ENCODE measurements at regions not wholly inside any gene's neighbourhood (a gene's known extent, or its start where the extent isn't known, plus 50 kb on each side); places are given as distances from the start of the nearest gene placed in this dataset.
A peak's percentile ranks its signal among the peaks of the same experiment; 100 is the strongest.

DNA sequence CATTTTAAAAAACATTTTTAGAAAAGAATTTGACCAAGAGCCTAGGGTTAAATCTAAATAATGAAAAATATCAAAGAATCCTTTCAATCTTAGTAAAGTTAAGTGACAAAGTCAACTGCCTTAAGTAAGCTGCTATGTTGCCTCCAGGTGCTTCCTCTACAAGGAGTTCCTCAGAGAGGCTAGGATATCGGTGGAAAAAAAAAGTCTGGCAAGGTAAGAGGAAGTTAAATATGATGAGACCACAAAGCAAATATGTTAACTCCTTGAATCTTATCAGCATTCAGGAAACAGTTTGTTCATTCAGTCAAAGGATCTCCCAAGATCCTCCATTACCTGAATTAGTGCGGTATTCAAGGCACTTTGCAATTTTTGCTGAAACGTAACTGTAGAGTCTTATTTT, 563.5 kb downstream of the PTPRC start:
- intact Hi-C loops (cut with micrococcal nuclease): no loop called here

DNA sequence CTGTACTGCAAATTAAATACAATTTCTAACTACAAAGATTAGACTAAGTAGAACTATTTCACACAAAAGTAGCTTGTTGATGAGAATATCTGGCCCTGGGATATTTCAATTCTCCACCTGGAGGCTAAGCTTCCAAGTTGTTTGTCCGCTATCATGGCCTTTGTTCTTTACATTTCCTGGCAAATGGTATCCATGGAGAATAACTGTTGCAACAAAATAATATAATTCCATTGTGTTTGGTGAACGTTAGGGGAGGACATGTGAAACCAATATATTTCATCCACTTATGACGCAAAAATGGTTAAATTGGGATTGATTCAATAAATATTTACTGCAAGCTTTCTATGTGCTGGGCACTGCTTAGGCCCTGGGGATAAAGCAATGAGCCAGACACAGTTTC, 565.4 kb downstream of the PTPRC start:
- Mint-ChIP-seq H3K4me3 (no peak overlapping the region), H3K4me1 (peaks cover 0 to 2% (median 0%) of the 10 kb centered on the region in 4 donors), H3K27ac (no peak overlapping the region), H3K36me3 (no peaks in the 10 kb centered on the region), H3K9me3 (no peaks in the 10 kb centered on the region), H3K27me3 (peaks cover 0 to 1% of the 10 kb centered on the region in 2 donors)
- intact Hi-C loops (cut with micrococcal nuclease): no loop called here
- ChIA-PET CTCF (ENCODE audit: partially characterized antibody) (no interaction called here), POLR2A (ENCODE audit: partially characterized antibody) (no interaction called here)
- Histone ChIP-seq H3K9me3 (ENCODE audit: control insufficient read depth in 1 of 2, low read length in 2 of 2) (no peaks in the 10 kb centered on the region), H3K4me3 (ENCODE audit: low read length in 2 of 2) (no peak overlapping the region), H3K27ac (ENCODE audit: low read depth, low read length) (no peak overlapping the region), H3K27me3 (ENCODE audit: insufficient read depth, low read length) (no peaks in the 10 kb centered on the region), H3K36me3 (ENCODE audit: insufficient read depth, low read length) (no peaks in the 10 kb centered on the region), H3K4me1 (ENCODE audit: insufficient read depth, low read length) (no peaks in the 10 kb centered on the region)
- DNase-seq: no peak

More for the DNA sequence above, 563.5 kb downstream of the PTPRC start:
- Histone ChIP-seq H3K9me3 (ENCODE audit: control insufficient read depth in 1 of 2, low read length in 2 of 2) (no peaks in the 10 kb centered on the region), H3K27me3 (ENCODE audit: insufficient read depth, low read length) (no peaks in the 10 kb centered on the region), H3K36me3 (ENCODE audit: insufficient read depth, low read length) (no peaks in the 10 kb centered on the region), H3K4me3 (ENCODE audit: low read length in 2 of 2) (no peak overlapping the region), H3K4me1 (ENCODE audit: insufficient read depth, low read length) (no peaks in the 10 kb centered on the region), H3K27ac (ENCODE audit: low read depth, low read length) (no peak overlapping the region)
- Mint-ChIP-seq H3K27me3 (peaks cover 0 to 1% of the 10 kb centered on the region in 2 donors), H3K4me3 (no peak overlapping the region), H3K9me3 (no peaks in the 10 kb centered on the region), H3K4me1 (peaks cover 0 to 2% (median 0%) of the 10 kb centered on the region in 4 donors), H3K36me3 (no peaks in the 10 kb centered on the region), H3K27ac (no peak overlapping the region)
- POLR2A ChIA-PET (ENCODE audit: partially characterized antibody): no interaction called here
- DNase-seq: no peak
- CTCF ChIA-PET (ENCODE audit: partially characterized antibody): no interaction called here

DNA sequence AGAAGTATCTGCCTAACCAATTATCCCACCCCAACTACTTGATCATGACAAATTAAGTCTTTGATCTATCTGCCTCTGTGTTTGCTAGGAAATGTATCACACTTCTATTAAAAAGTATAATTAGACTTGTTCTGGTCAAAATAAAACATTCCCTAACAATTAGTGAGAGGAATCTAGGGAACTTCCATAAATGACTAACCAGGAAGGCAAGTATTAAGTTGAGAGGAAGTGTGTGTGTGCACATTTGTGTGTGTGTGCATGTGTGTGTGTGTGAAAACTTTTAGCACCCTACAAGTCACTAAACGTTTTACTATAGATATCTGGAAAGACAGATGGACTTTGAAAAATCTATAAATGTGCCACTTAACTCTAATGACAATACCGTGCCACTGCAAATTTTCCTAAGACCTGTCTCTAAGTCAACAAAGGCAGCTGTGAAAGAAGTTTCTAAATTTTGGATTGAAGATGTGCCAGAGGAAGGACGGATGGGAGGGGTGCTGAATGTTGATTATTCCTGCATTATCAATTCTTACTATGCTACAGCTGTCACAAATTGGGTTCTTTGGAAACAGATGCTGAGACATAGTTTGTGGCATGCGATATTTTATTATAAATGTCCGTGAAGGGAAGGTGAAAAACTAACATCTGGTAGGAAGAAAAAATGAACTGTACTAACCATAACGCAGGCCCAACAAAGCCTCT, 567.1 kb downstream of the PTPRC start:
- no peak for DNase-seq
- Mint-ChIP-seq H3K4me1 (peaks cover 0 to 2% (median 0%) of the 10 kb centered on the region in 4 donors), H3K9me3 (no peaks in the 10 kb centered on the region), H3K27ac (peak overlapping the region in 1 of 7 donors; percentile 6), H3K4me3 (no peak overlapping the region), H3K27me3 (peaks cover 0 to 3% of the 10 kb centered on the region in 2 donors), H3K36me3 (no peaks in the 10 kb centered on the region)
- no peak overlapping the region for H3K4me3 ChIP-seq (ENCODE audit: low read length in 2 of 2)
- ChIA-PET POLR2A (ENCODE audit: partially characterized antibody) (no interaction called here), CTCF (ENCODE audit: partially characterized antibody) (no interaction called here)
- H3K27me3 ChIP-seq (ENCODE audit: insufficient read depth, low read length): no peaks in the 10 kb centered on the region
- no peaks in the 10 kb centered on the region for H3K36me3 ChIP-seq (ENCODE audit: insufficient read depth, low read length)
- intact Hi-C loops (cut with micrococcal nuclease): no loop called here
- H3K9me3 ChIP-seq (ENCODE audit: control insufficient read depth in 1 of 2, low read length in 2 of 2): no peaks in the 10 kb centered on the region
- H3K27ac ChIP-seq (ENCODE audit: low read depth, low read length): no peak overlapping the region
- H3K4me1 ChIP-seq (ENCODE audit: insufficient read depth, low read length): no peaks in the 10 kb centered on the region

DNA sequence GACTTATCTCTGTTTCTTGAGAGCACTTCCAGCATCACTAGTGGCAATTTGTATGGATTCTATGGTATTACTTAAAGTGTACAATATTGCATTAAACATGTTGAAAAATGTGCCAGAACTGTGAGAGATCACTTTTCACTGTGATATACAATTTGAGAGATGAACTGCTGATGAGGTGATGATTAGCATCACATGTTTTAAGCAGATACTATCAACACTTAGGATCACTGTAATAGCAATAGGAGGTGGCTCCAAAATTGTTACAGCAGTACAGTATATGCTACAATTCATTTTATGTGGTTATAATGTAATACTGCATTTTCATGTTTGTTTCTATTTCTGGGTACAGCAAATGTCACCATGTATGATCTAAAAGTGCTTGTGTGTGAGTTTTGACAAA, 570.0 kb downstream of the PTPRC start:
- Mint-ChIP-seq H3K4me3 (no peak overlapping the region), H3K9me3 (no peaks in the 10 kb centered on the region), H3K36me3 (no peaks in the 10 kb centered on the region), H3K27me3 (peaks cover 0 to 3% of the 10 kb centered on the region in 2 donors), H3K4me1 (peaks cover 0 to 4% (median 0%) of the 10 kb centered on the region in 4 donors), H3K27ac (no peak overlapping the region)
- H3K9me3 ChIP-seq (ENCODE audit: control insufficient read depth in 1 of 2, low read length in 2 of 2): no peaks in the 10 kb centered on the region
- ChIA-PET POLR2A (ENCODE audit: partially characterized antibody) (no interaction called here), CTCF (ENCODE audit: partially characterized antibody) (no interaction called here)
- intact Hi-C loops (cut with micrococcal nuclease): no loop called here
- no peak overlapping the region for H3K4me3 ChIP-seq (ENCODE audit: low read length in 2 of 2)
- H3K27ac ChIP-seq (ENCODE audit: low read depth, low read length): no peak overlapping the region
- H3K36me3 ChIP-seq (ENCODE audit: insufficient read depth, low read length): no peaks in the 10 kb centered on the region
- H3K4me1 ChIP-seq (ENCODE audit: insufficient read depth, low read length): no peaks in the 10 kb centered on the region
- no peak for DNase-seq
- no peaks in the 10 kb centered on the region for H3K27me3 ChIP-seq (ENCODE audit: insufficient read depth, low read length)

DNA sequence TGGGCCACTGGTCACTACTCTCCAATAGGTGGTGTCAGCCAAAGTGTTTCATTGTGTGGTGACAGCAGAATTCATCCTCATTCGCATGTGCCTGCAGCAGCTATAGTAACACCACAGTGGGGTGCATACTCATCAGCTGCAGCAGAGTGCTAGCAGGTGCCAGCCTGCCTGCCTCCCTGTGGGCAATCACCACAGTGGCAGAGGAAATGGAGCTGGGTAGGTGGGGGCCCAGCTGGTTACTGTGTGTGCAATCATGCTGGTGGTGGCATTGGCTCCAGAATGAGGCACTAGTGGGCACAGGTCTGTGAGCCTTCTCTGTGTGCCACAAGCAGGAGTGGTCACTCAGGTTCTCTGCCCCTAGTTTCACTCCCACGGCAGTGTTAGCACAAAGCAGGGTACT, 579.2 kb downstream of the PTPRC start:
- Histone ChIP-seq H3K27ac (ENCODE audit: low read depth, low read length) (no peak overlapping the region), H3K36me3 (ENCODE audit: insufficient read depth, low read length) (no peaks in the 10 kb centered on the region), H3K9me3 (ENCODE audit: control insufficient read depth in 1 of 2, low read length in 2 of 2) (no peaks in the 10 kb centered on the region), H3K27me3 (ENCODE audit: insufficient read depth, low read length) (no peaks in the 10 kb centered on the region), H3K4me3 (ENCODE audit: low read length in 2 of 2) (no peak overlapping the region), H3K4me1 (ENCODE audit: insufficient read depth, low read length) (peaks cover 6% of the 10 kb centered on the region)
- H3K9me3 Mint-ChIP-seq: peaks cover 0 to 2% (median 0%) of the 10 kb centered on the region in 8 donors
- intact Hi-C loops (cut with micrococcal nuclease): no loop called here
- H3K4me3 Mint-ChIP-seq: no peak overlapping the region
- DNase-seq: peak in 1 of 5 donors; percentile 12
- no peaks in the 10 kb centered on the region for H3K27me3 Mint-ChIP-seq
- H3K36me3 Mint-ChIP-seq: no peaks in the 10 kb centered on the region
- ChIA-PET CTCF (ENCODE audit: partially characterized antibody) (no interaction called here), POLR2A (ENCODE audit: partially characterized antibody) (no interaction called here)
- H3K27ac Mint-ChIP-seq: no peak overlapping the region
- peaks cover 0 to 5% (median 3%) of the 10 kb centered on the region in 4 donors for H3K4me1 Mint-ChIP-seq

DNA sequence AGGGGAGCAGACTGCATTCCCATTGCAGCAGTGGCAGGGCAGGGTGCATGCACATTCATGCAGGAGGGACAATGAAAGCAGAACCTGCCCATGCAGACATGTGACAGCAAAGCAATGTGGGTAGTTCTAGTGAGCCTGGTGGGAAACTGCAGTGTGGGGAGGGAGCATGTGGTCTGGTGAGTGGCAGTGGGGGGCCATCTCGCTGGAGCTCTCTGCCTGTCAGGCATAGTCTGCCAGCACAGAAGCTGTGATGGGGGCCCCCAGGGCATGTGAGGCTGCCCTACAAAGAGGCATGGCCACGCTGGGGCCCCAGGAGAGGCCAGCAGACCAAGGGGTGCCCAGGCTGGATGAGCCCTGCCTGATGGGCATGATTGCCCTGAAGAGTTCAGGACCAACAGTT, 579.7 kb downstream of the PTPRC start:
- H3K36me3 ChIP-seq (ENCODE audit: insufficient read depth, low read length): no peaks in the 10 kb centered on the region
- Mint-ChIP-seq H3K36me3 (no peaks in the 10 kb centered on the region), H3K4me1 (peaks cover 0 to 5% (median 3%) of the 10 kb centered on the region in 4 donors), H3K4me3 (no peak overlapping the region), H3K9me3 (peaks cover 0 to 4% (median 0%) of the 10 kb centered on the region in 8 donors), H3K27ac (no peak overlapping the region), H3K27me3 (no peaks in the 10 kb centered on the region)
- no peak overlapping the region for H3K27ac ChIP-seq (ENCODE audit: low read depth, low read length)
- H3K4me1 ChIP-seq (ENCODE audit: insufficient read depth, low read length): peaks cover 6% of the 10 kb centered on the region
- DNase-seq: no peak
- no peaks in the 10 kb centered on the region for H3K27me3 ChIP-seq (ENCODE audit: insufficient read depth, low read length)
- no peak overlapping the region for H3K4me3 ChIP-seq (ENCODE audit: low read length in 2 of 2)
- intact Hi-C loops (cut with micrococcal nuclease): no loop called here
- ChIA-PET POLR2A (ENCODE audit: partially characterized antibody) (no interaction called here), CTCF (ENCODE audit: partially characterized antibody) (no interaction called here)
- H3K9me3 ChIP-seq (ENCODE audit: control insufficient read depth in 1 of 2, low read length in 2 of 2): no peaks in the 10 kb centered on the region

DNA sequence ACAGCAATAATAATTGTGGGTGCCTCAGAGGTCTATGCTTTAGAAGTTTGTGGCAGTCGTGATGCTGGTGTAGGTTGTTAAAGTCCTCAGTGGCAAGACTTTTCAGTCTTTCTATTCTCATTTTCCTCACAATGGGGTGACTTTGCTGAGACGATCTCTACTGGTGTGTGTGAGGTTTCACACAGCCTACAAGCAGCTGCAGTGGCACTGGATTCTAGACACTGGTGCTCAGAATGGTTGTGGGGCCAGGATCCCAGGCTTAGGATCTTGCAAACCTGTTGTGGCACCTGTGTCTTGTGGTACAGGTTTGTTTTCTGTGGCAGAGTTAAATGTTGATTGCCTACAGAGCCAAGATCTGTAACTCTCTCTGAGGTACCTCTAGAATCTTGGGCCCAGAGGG, 581.2 kb downstream of the PTPRC start:
- Mint-ChIP-seq H3K4me1 (peaks cover 2 to 5% (median 4%) of the 10 kb centered on the region in 4 donors), H3K9me3 (peaks cover 0 to 4% (median 0%) of the 10 kb centered on the region in 8 donors), H3K27ac (no peak overlapping the region), H3K27me3 (no peaks in the 10 kb centered on the region), H3K36me3 (no peaks in the 10 kb centered on the region), H3K4me3 (no peak overlapping the region)
- no peak for DNase-seq
- Histone ChIP-seq H3K4me3 (ENCODE audit: low read length in 2 of 2) (no peak overlapping the region), H3K36me3 (ENCODE audit: insufficient read depth, low read length) (no peaks in the 10 kb centered on the region), H3K4me1 (ENCODE audit: insufficient read depth, low read length) (peaks cover 6% of the 10 kb centered on the region), H3K9me3 (ENCODE audit: control insufficient read depth in 1 of 2, low read length in 2 of 2) (no peaks in the 10 kb centered on the region), H3K27me3 (ENCODE audit: insufficient read depth, low read length) (no peaks in the 10 kb centered on the region), H3K27ac (ENCODE audit: low read depth, low read length) (no peak overlapping the region)
- POLR2A ChIA-PET (ENCODE audit: partially characterized antibody): no interaction called here
- intact Hi-C loops (cut with micrococcal nuclease): no loop called here
- CTCF ChIA-PET (ENCODE audit: partially characterized antibody): no interaction called here
